KMS-11 (cell line): ENCODE measurements at regions not wholly inside any gene's neighbourhood (a gene's known extent, or its start where the extent isn't known, plus 50 kb on each side); places are given as distances from the start of the nearest gene placed in this dataset.
"Not testable (repeated sequence)": the region's sequence is repeated elsewhere in the genome, so short reads cannot be mapped to it uniquely, and the experiment has no call there.

Source experiments
- H2AFZ ChIP-seq: fragments of 200-600 bp; sonication (generic); 2 replicates; pipeline ENCODE4 v1.6.1; 2016; ENCODE audit warnings: antibody characterized with exemption, mixed run types, low read depth
- H3K27ac ChIP-seq: fragments of 200-600 bp; sonication (generic); 2 replicates; pipeline ENCODE4 v1.6.1; 2016; ENCODE audit warnings: mild to moderate bottlenecking, mixed run types
- H3K27me3 ChIP-seq: fragments of 200-600 bp; sonication (generic); 2 replicates; pipeline ENCODE4 v1.6.1; 2017; ENCODE audit warnings: mild to moderate bottlenecking, low read depth, mixed run types, moderate library complexity; ENCODE audit not compliant: insufficient read depth
- H3K36me3 ChIP-seq: fragments of 200-600 bp; sonication (generic); 2 replicates; pipeline ENCODE4 v1.6.1; 2017; ENCODE audit warnings: mild to moderate bottlenecking, mixed run types; ENCODE audit not compliant: insufficient read depth
- H3K4me1 ChIP-seq: fragments of 200-600 bp; sonication (generic); 2 replicates; pipeline ENCODE4 v1.6.1; 2016; ENCODE audit warnings: mild to moderate bottlenecking, low read depth, mixed run types; ENCODE audit not compliant: poor library complexity, severe bottlenecking
- H3K4me2 ChIP-seq: fragments of 200-600 bp; sonication (generic); 2 replicates; pipeline ENCODE4 v1.7.0; 2016; ENCODE audit warnings: mild to moderate bottlenecking, mixed run types
- H3K4me3 ChIP-seq: fragments of 200-600 bp; sonication (generic); IDR thresholded peaks from 2 replicates; pipeline ENCODE4 v1.6.1; 2017; ENCODE audit warnings: low read depth, low read length, mixed read lengths; ENCODE audit not compliant: insufficient read depth
- H3K79me2 ChIP-seq: fragments of 200-600 bp; sonication (generic); 2 replicates; pipeline ENCODE4 v1.6.1; 2016; ENCODE audit warnings: low read depth, mixed run types; ENCODE audit not compliant: insufficient read depth
- H3K9ac ChIP-seq: fragments of 200-600 bp; sonication (generic); 2 replicates; pipeline ENCODE4 v1.6.1; 2016; ENCODE audit warnings: mild to moderate bottlenecking, mixed run types
- H4K20me1 ChIP-seq: fragments of 200-600 bp; sonication (generic); 2 replicates; pipeline ENCODE4 v1.6.1; 2016; ENCODE audit warnings: mild to moderate bottlenecking, mixed run types; ENCODE audit not compliant: insufficient read depth
- TF ChIP-seq, protein P1 (sequence below): fragments of 200-600 bp; sonication (generic); conservative IDR thresholded peaks from 2 replicates; pipeline ENCODE4 v1.6.1; 2017; ENCODE audit warnings: low read depth, mild to moderate bottlenecking, antibody characterized with exemption, low read length, moderate library complexity, mixed read lengths

DNA sequence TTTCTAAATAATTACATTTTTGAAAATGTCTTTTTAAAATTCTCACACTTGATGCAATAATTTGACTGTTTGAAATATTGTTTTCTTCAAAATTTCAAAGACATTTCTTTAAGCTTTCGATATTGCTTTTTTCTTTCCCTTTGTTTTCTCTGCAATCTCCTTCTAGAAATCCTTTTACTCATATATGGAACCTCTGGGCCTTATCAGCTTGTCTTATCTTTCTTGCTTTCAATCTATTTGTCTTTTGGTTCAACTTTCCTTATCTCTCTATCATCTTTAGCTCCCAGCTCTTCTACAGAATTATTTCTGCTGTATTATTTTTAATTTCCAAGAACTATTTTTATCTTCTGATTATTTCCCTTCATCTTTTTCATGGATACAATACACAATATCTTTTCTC lies 80.7 kb upstream of the DIAPH3 start:
- Histone ChIP-seq H3K27me3 (no peaks in the 10 kb centered on the region), H3K4me3 (no peak overlapping the region), H3K9ac (no peak overlapping the region), H3K79me2 (no peaks in the 10 kb centered on the region), H2AFZ (no peak overlapping the region), H3K27ac (no peak overlapping the region), H4K20me1 (no peaks in the 10 kb centered on the region), H3K4me2 (no peak overlapping the region), H3K4me1 (no peaks in the 10 kb centered on the region), H3K36me3 (no peaks in the 10 kb centered on the region)
- TF ChIP-seq, protein P1, sequence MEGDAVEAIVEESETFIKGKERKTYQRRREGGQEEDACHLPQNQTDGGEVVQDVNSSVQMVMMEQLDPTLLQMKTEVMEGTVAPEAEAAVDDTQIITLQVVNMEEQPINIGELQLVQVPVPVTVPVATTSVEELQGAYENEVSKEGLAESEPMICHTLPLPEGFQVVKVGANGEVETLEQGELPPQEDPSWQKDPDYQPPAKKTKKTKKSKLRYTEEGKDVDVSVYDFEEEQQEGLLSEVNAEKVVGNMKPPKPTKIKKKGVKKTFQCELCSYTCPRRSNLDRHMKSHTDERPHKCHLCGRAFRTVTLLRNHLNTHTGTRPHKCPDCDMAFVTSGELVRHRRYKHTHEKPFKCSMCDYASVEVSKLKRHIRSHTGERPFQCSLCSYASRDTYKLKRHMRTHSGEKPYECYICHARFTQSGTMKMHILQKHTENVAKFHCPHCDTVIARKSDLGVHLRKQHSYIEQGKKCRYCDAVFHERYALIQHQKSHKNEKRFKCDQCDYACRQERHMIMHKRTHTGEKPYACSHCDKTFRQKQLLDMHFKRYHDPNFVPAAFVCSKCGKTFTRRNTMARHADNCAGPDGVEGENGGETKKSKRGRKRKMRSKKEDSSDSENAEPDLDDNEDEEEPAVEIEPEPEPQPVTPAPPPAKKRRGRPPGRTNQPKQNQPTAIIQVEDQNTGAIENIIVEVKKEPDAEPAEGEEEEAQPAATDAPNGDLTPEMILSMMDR = no peak

DNA sequence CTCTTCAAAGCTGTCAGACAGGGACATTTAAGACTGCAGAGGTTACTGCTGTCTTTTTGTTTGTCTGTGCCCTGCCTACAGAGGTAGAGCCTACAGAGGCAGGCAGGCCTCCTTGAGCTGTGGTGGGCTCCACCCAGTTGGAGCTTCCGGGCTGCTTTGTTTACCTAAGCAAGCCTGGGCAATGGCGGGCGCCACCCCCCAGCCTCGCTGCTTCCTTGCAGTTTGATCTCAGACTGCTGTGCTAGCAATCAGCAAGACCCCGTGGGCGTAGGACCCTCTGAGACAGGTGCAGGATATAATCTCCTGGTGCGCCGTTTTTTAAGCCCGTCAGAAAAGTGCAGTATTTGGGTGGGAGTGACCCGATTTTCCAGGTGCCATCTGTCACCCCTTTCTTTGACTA lies 87.7 kb upstream of the DIAPH3 start:
- not testable (repeated sequence) for H3K4me3 ChIP-seq, H3K36me3 ChIP-seq, H3K27me3 ChIP-seq, H3K27ac ChIP-seq, H2AFZ ChIP-seq, H3K79me2 ChIP-seq, H4K20me1 ChIP-seq, H3K4me1 ChIP-seq, H3K4me2 ChIP-seq, H3K9ac ChIP-seq

DNA sequence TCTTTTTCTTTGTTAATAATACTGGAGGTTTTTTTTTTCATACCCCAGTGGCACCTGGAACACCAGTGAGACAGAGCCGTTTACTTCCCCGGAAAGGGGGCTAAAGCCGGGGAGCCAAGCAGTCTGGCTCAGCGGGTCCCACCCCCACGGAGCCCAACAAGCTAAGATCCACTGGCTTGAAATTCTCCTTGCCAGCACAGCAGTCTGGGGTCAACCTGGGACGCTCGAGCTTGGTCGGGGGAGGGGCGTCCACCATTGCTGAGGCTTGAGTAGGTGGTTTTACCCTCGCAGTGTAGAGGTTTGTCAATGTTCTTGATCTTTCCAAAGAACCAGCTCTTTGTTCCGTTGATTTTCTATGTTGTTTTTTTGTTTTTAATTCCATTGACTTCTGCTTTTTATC lies 94.6 kb upstream of the DIAPH3 start:
- Histone ChIP-seq H3K4me2 (no peak overlapping the region), H3K36me3 (no peaks in the 10 kb centered on the region), H3K27ac (no peak overlapping the region), H3K4me1 (no peaks in the 10 kb centered on the region), H3K79me2 (no peaks in the 10 kb centered on the region), H4K20me1 (no peaks in the 10 kb centered on the region), H3K27me3 (no peaks in the 10 kb centered on the region), H2AFZ (no peak overlapping the region), H3K4me3 (no peak overlapping the region), H3K9ac (no peak overlapping the region)
- TF ChIP-seq, protein P1 = no peak

DNA sequence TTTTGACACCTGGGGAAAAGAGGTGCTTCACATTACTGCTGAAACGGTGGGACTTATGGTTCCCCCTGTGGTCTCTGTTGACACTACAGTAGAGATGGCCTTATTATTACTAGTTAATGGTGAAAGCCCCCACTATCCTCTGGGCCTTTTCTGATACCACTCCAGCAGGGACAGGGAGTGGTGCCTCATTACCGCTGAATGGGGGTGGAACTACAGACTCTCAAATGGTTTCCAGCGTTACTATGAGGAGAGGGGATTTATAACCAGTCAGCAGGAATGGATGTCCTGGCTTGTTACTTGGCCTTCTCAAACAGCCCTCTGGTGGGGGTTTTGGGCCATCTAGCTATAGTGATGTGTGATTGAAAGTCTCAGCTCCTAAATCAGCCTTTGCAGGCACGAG lies 96.7 kb upstream of the DIAPH3 start:
- Histone ChIP-seq H3K9ac (no peak overlapping the region), H2AFZ (no peak overlapping the region), H3K79me2 (no peaks in the 10 kb centered on the region), H4K20me1 (no peaks in the 10 kb centered on the region), H3K4me2 (no peak overlapping the region), H3K36me3 (no peaks in the 10 kb centered on the region), H3K4me1 (no peaks in the 10 kb centered on the region), H3K27me3 (no peaks in the 10 kb centered on the region), H3K4me3 (no peak overlapping the region), H3K27ac (no peak overlapping the region)
- TF ChIP-seq, protein P1 = no peak

DNA sequence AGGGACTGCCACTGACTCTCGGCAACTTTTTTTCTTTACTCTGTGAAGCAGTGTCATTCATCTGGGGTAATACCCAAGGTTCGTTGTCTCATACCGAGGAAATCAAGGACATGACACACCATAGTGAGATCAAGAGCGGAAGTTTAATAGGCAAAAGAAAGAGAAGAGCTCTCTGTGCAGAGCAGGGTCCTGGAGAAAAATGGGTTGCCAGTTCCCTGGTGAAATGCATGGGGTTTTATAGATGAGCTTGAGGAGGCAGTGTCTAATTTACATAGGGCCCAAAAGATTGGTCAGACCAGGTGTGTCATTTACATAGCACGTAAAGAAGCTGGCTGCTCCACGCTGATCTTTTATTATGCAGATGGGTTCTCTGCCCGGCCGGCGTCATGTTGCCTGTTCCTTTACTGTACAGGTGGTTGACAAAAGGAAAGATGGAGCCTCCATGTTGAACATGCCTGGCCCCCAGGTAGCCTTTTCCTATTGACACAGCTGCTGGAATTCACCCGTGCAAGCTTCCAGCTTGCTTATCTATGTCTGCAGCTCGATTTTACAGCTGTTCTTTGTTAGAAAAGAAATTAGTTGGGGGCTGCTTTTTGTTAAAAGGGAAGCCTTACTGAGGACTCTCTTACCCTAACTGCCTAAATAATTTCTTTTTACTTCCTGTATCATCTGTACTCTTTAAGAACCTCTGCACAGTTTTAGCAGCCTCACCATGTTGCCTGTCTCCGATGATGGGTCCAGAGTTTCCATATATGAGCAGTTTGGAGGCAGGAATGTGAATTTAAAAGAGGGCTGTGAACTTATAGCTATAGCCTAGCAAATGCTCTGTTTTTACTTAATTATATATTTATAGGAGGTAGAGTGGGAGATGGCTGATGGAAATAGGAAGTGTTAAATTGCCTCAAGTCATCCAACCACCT lies 98.0 kb upstream of the DIAPH3 start:
- TF ChIP-seq, protein P1 = no peak
- no peaks in the 10 kb centered on the region for H3K36me3 ChIP-seq
- no peak overlapping the region for H3K27ac ChIP-seq
- no peaks in the 10 kb centered on the region for H3K27me3 ChIP-seq
- H2AFZ ChIP-seq = no peak overlapping the region
- no peak overlapping the region for H3K4me2 ChIP-seq
- H3K9ac ChIP-seq = no peak overlapping the region
- no peaks in the 10 kb centered on the region for H3K4me1 ChIP-seq
- no peaks in the 10 kb centered on the region for H3K79me2 ChIP-seq
- H3K4me3 ChIP-seq = no peak overlapping the region
- no peaks in the 10 kb centered on the region for H4K20me1 ChIP-seq
